LNCAP (cell line): ENCODE measurements at regions not wholly inside any gene's neighbourhood (a gene's known extent, or its start where the extent isn't known, plus 50 kb on each side); places are given as distances from the start of the nearest gene placed in this dataset.
A peak's percentile ranks its signal among the peaks of the same experiment; 100 is the strongest.

Source experiments
- CTCF ChIP-seq: fragments of 450-650 bp; IDR thresholded peaks from 2 replicates; pipeline ENCODE4 v1.5.1; 2017; ENCODE audit warnings: mild to moderate bottlenecking

- TF ChIP-seq CTCF: peak; percentile 34; the same call in 1 of the 2 replicates
These were observed 82.0 kb upstream of the CLEC6A start for GRCh38 chr12:8373744-8374143.

GRCh38 chr12:8390001-8390777 is 65.6 kb upstream of the CLEC6A start:
- peak; percentile 39; the same call in 1 of the 2 replicates for TF ChIP-seq CTCF

- peak; percentile 34; the same call in 1 of the 2 replicates for TF ChIP-seq CTCF
These were observed 59.3 kb upstream of the CLEC6A start for GRCh38 chr12:8396225-8397071.
